ENCODE measurements at regions not wholly inside any gene's neighbourhood (a gene's known extent, or its start where the extent isn't known, plus 50 kb on each side); places are given as distances from the start of the nearest gene placed in this dataset.

DNA sequence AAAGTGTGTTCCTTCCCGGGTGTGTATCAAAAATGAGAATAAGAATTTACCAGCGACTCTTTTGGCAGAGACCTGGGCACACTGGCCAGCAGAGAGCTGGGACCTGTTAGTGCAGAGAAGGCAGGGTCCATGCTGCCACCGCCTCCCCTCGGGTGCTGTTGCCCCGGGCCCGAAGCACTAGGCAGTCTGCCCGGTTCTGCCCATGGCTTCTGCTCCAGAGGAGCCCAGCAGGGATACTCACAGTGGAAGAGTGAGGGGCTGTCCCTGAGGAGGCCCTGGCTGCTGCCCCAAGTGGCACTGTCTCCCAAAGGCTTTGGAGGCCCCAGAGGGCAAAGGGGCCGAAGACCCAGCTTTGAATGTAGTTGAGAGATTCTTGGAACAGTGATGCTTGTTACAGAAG is 80.5 kb downstream of the MIS18A start:
- no peaks in the 10 kb centered on the region for H3K36me3 Mint-ChIP-seq (ENCODE audit: low read depth)
- no peak overlapping the region for H3K27ac Mint-ChIP-seq (ENCODE audit: unreplicated experiment)
- H3K9me3 Mint-ChIP-seq (ENCODE audit: low read depth) = no peaks in the 10 kb centered on the region
- H3K4me1 Mint-ChIP-seq (ENCODE audit: low read depth) = no peaks in the 10 kb centered on the region
- TF ChIP-seq CTCF (IDR thresholded peaks at IDR 0.05) = no peak
- no peak for DNase-seq (ENCODE audit: low spot score)
- peaks cover 2% of the 10 kb centered on the region for H3K27me3 Mint-ChIP-seq (ENCODE audit: low read depth)
- H3K4me3 Mint-ChIP-seq (ENCODE audit: unreplicated experiment) = no peak overlapping the region

- Mint-ChIP-seq H3K27ac (ENCODE audit: unreplicated experiment) (no peak overlapping the region), H3K9me3 (ENCODE audit: low read depth) (no peaks in the 10 kb centered on the region), H3K36me3 (ENCODE audit: low read depth) (no peaks in the 10 kb centered on the region), H3K27me3 (ENCODE audit: low read depth) (peaks cover 2% of the 10 kb centered on the region), H3K4me1 (ENCODE audit: low read depth) (no peaks in the 10 kb centered on the region), H3K4me3 (ENCODE audit: unreplicated experiment) (no peak overlapping the region)
- DNase-seq (ENCODE audit: low spot score) = no peak
- TF ChIP-seq CTCF (IDR thresholded peaks at IDR 0.05) = no peak
These were observed 81.0 kb downstream of the MIS18A start for GRCh38 chr21:32197896-32198295.

DNA sequence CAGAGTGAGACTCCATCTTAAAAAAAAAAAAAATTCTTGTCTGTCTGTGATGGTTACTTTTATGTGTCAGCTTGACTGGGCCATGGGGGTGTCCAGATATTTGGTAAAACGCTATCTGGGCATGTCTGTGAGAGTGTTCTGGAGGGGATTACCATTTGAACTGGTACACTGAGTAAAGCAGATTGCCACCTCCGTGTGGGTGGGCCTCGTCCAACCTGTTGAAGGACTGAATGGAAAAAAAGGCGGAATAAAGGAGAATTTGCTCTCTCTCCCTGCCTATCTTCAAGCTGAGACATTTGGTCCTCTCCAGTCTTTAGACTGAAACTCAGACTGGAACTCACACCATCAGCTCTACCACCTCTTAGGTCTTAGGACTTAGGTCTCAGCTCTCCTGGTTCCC is 82.8 kb downstream of the MIS18A start:
- Mint-ChIP-seq H3K27me3 (ENCODE audit: low read depth) (peaks cover 9% of the 10 kb centered on the region), H3K4me3 (ENCODE audit: unreplicated experiment) (no peak overlapping the region), H3K9me3 (ENCODE audit: low read depth) (no peaks in the 10 kb centered on the region), H3K4me1 (ENCODE audit: low read depth) (no peaks in the 10 kb centered on the region), H3K36me3 (ENCODE audit: low read depth) (no peaks in the 10 kb centered on the region), H3K27ac (ENCODE audit: unreplicated experiment) (no peak overlapping the region)
- no peak for TF ChIP-seq CTCF (IDR thresholded peaks at IDR 0.05)
- no peak for DNase-seq (ENCODE audit: low spot score)

DNA sequence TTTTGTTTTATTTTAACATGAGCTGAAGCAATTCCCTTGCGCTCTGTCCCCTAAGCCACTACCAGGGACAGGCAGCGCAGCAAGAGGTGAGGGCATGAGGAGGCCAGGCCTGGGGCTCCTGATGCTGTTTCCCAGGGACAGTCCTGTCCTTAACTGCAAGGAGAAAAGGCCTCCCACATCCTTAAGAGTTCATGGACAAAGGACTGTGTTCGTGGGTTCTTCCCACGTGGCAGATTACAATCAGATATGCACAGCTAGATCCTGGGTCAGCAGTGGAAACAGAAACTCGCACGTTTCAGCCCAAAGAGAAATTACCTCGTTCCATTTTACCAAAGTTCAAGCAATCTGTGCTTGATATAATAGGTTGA is 85.8 kb downstream of the MIS18A start:
- H3K27ac Mint-ChIP-seq (ENCODE audit: unreplicated experiment) = no peak overlapping the region
- H3K4me3 Mint-ChIP-seq (ENCODE audit: unreplicated experiment) = no peak overlapping the region
- no peaks in the 10 kb centered on the region for H3K9me3 Mint-ChIP-seq (ENCODE audit: low read depth)
- no peaks in the 10 kb centered on the region for H3K36me3 Mint-ChIP-seq (ENCODE audit: low read depth)
- H3K4me1 Mint-ChIP-seq (ENCODE audit: low read depth) = no peaks in the 10 kb centered on the region
- no peak for DNase-seq (ENCODE audit: low spot score)
- peaks cover 20% of the 10 kb centered on the region for H3K27me3 Mint-ChIP-seq (ENCODE audit: low read depth)
- no peak for TF ChIP-seq CTCF (IDR thresholded peaks at IDR 0.05)

- no peak for DNase-seq (ENCODE audit: low spot score)
- no peak for TF ChIP-seq CTCF (IDR thresholded peaks at IDR 0.05)
- Mint-ChIP-seq H3K4me1 (ENCODE audit: low read depth) (no peaks in the 10 kb centered on the region), H3K36me3 (ENCODE audit: low read depth) (no peaks in the 10 kb centered on the region), H3K27me3 (ENCODE audit: low read depth) (peaks cover 20% of the 10 kb centered on the region), H3K9me3 (ENCODE audit: low read depth) (no peaks in the 10 kb centered on the region), H3K4me3 (ENCODE audit: unreplicated experiment) (no peak overlapping the region), H3K27ac (ENCODE audit: unreplicated experiment) (no peak overlapping the region)
These were observed 86.4 kb downstream of the MIS18A start for GRCh38 chr21:32192291-32193097.
